HCT116 (cell line): ENCODE measurements at regions not wholly inside any gene's neighbourhood (a gene's known extent, or its start where the extent isn't known, plus 50 kb on each side); places are given as distances from the start of the nearest gene placed in this dataset.

ENCODE experiments used
- CTCF ChIP-seq, 3 experiments: fragments of 200-600 bp in 1 of 3; sonication (generic) in 1 of 3; IDR thresholded peaks in 2 of 3; conservative IDR thresholded peaks in 1 of 3; 2 replicates each; pipeline ENCODE4 v1.5.1; 2012 to 2017; ENCODE audit warnings: low read depth in 2 of 3, low read length in 2 of 3, antibody characterized with exemption in 1 of 3, borderline replicate concordance in 1 of 3, control low read depth in 1 of 3, mild to moderate bottlenecking in 1 of 3, mixed read lengths in 1 of 3, mixed run types in 1 of 3, moderate library complexity in 1 of 3; ENCODE audit not compliant: insufficient read depth in 1 of 3
- YY1 ChIP-seq: IDR thresholded peaks from 2 replicates; pipeline ENCODE4 v1.6.1; 2011; ENCODE audit warnings: low read length, low read depth, moderate library complexity, mild to moderate bottlenecking; ENCODE audit not compliant: insufficient replicate concordance; ENCODE audit errors: extremely low read depth

- TF ChIP-seq CTCF (IDR thresholded peaks at IDR 0.05 in 2 of 3, conservative IDR thresholded peaks at IDR 0.05 in 1 of 3; ENCODE audit: borderline replicate concordance in 1 of 3, insufficient read depth in 1 of 3, low read depth in 2 of 3, low read length in 2 of 3) (no peak), YY1 (no peak)
Observed at GRCh38 chrX:27241981-27242380, 221.2 kb downstream of the PPP4R3C start.
